HFF-Myc (cell line): ENCODE measurements at regions not wholly inside any gene's neighbourhood (a gene's known extent, or its start where the extent isn't known, plus 50 kb on each side); places are given as distances from the start of the nearest gene placed in this dataset.

Experiments
- DNase-seq: peaks from one replicate; pipeline ENCODE4 v3.0.0-alpha.2; 2011; ENCODE audit warnings: low read depth; ENCODE audit errors: extremely low read depth
- H3K4me3 ChIP-seq: replicated peaks from 2 replicates; pipeline ENCODE4 v1.5.1; 2011; ENCODE audit warnings: low read depth, mild to moderate bottlenecking, control low read depth, low read length
- CTCF ChIP-seq: IDR thresholded peaks from 2 replicates; pipeline ENCODE4 v1.5.1; 2012; ENCODE audit warnings: mild to moderate bottlenecking, low read depth, low read length, control low read depth; ENCODE audit errors: missing control alignments

- no peak for TF ChIP-seq CTCF
- H3K4me3 ChIP-seq: no peak overlapping the region
- no peak for DNase-seq
Observed at GRCh38 chr18:43877616-43878321, 600.5 kb upstream of the SYT4 start.

GRCh38 chr18:43879415-43879814 is 602.1 kb upstream of the SYT4 start:
- no peak overlapping the region for H3K4me3 ChIP-seq
- DNase-seq: no peak
- no peak for TF ChIP-seq CTCF

- TF ChIP-seq CTCF: no peak
- H3K4me3 ChIP-seq: no peak overlapping the region
- no peak for DNase-seq
Observed at GRCh38 chr18:43882358-43883055, 605.2 kb upstream of the SYT4 start.

- no peak for TF ChIP-seq CTCF
- H3K4me3 ChIP-seq: no peak overlapping the region
- no peak for DNase-seq
Observed at GRCh38 chr18:43883886-43884285, 606.6 kb upstream of the SYT4 start.

- DNase-seq: no peak
- H3K4me3 ChIP-seq: no peak overlapping the region
- TF ChIP-seq CTCF: no peak
Observed at GRCh38 chr18:43886341-43886740, 609.1 kb upstream of the SYT4 start.

- H3K4me3 ChIP-seq: no peak overlapping the region
- no peak for DNase-seq
- no peak for TF ChIP-seq CTCF
Observed at GRCh38 chr18:43887491-43887890, 610.2 kb upstream of the SYT4 start.
